SU-DHL-6 (cell line): ENCODE measurements at regions not wholly inside any gene's neighbourhood (a gene's known extent, or its start where the extent isn't known, plus 50 kb on each side); places are given as distances from the start of the nearest gene placed in this dataset.
A peak's percentile ranks its signal among the peaks of the same experiment; 100 is the strongest.
"Not testable (repeated sequence)": the region's sequence is repeated elsewhere in the genome, so short reads cannot be mapped to it uniquely, and the experiment has no call there.

Experiments
- H2AFZ ChIP-seq: fragments of 200-600 bp; sonication (generic); 2 replicates; pipeline ENCODE4 v1.6.1; 2014; ENCODE audit warnings: low read depth, mild to moderate bottlenecking, moderate library complexity, mixed read lengths, antibody characterized with exemption, low read length; ENCODE audit not compliant: severe bottlenecking
- H3F3A ChIP-seq: fragments of 200-600 bp; shearing (Covaris generic); 2 replicates; pipeline ENCODE4 v1.6.0; 2016; ENCODE audit warnings: antibody characterized with exemption, mild to moderate bottlenecking; ENCODE audit not compliant: insufficient read depth
- H3K27ac ChIP-seq: fragments of 200-600 bp; sonication (generic); 2 replicates; pipeline ENCODE4 v1.5.1; 2016; ENCODE audit warnings: low read depth, mild to moderate bottlenecking, low read length, moderate library complexity, mixed read lengths
- H3K27me3 ChIP-seq: fragments of 200-600 bp; sonication (generic), shearing (Covaris generic); 2 replicates; pipeline ENCODE4 v1.6.0; 2014; ENCODE audit warnings: mild to moderate bottlenecking, low read length
- H3K36me3 ChIP-seq: fragments of 200-600 bp; sonication (generic); 2 replicates; pipeline ENCODE4 v1.6.1; 2014; ENCODE audit warnings: mild to moderate bottlenecking, low read length, mixed read lengths
- H3K4me2 ChIP-seq: fragments of 300-600, 200-600 bp; shearing (Covaris generic), sonication (generic); 2 replicates; pipeline ENCODE4 v1.6.0; 2014; ENCODE audit warnings: low read length, low read depth, mild to moderate bottlenecking; ENCODE audit not compliant: poor library complexity, severe bottlenecking
- H3K4me3 ChIP-seq: fragments of 200-600 bp; sonication (generic); 2 replicates; pipeline ENCODE4 v1.5.1; 2014; ENCODE audit warnings: antibody characterized with exemption, low read length, mild to moderate bottlenecking, mixed read lengths; ENCODE audit not compliant: insufficient read depth, poor library complexity, severe bottlenecking
- H3K79me2 ChIP-seq: fragments of 200-600 bp; sonication (generic); 2 replicates; pipeline ENCODE4 v1.6.1; 2014; ENCODE audit warnings: mild to moderate bottlenecking, low read length, moderate library complexity; ENCODE audit not compliant: insufficient read depth
- H3K9ac ChIP-seq: fragments of 200-600 bp; sonication (generic); 2 replicates; pipeline ENCODE4 v1.7.0; 2014; ENCODE audit warnings: mild to moderate bottlenecking, low read length
- H3K9me2 ChIP-seq: fragments of 200-600 bp; sonication (generic); replicated peaks from 2 replicates; pipeline ENCODE4 v1.6.1; 2014; ENCODE audit warnings: low read length; ENCODE audit not compliant: insufficient read depth
- H3K9me3 ChIP-seq: fragments of 200-600 bp; sonication (generic); 2 replicates; pipeline ENCODE4 v1.6.1; 2014; ENCODE audit warnings: low read length, mixed read lengths; ENCODE audit not compliant: insufficient read depth
- H4K20me1 ChIP-seq: fragments of 200-600 bp; sonication (generic); 2 replicates; pipeline ENCODE4 v1.6.1; 2014; ENCODE audit warnings: low read depth, mild to moderate bottlenecking, antibody characterized with exemption, low read length, moderate library complexity, mixed read lengths
- EZH2phosphoT487 ChIP-seq: fragments of 200-600 bp; sonication (generic), shearing (Covaris generic); conservative IDR thresholded peaks from 2 replicates; pipeline ENCODE4 v1.6.1; 2018; ENCODE audit warnings: mild to moderate bottlenecking, antibody characterized with exemption, low read length, moderate library complexity, mixed read lengths
- TF ChIP-seq, protein P1 (sequence below): fragments of 200-600 bp; sonication (generic); IDR thresholded peaks from one replicate; pipeline ENCODE4 v1.5.1; 2017; ENCODE audit warnings: antibody characterized with exemption, mild to moderate bottlenecking, low read length, moderate library complexity; ENCODE audit not compliant: insufficient read depth, poor library complexity, severe bottlenecking

DNA sequence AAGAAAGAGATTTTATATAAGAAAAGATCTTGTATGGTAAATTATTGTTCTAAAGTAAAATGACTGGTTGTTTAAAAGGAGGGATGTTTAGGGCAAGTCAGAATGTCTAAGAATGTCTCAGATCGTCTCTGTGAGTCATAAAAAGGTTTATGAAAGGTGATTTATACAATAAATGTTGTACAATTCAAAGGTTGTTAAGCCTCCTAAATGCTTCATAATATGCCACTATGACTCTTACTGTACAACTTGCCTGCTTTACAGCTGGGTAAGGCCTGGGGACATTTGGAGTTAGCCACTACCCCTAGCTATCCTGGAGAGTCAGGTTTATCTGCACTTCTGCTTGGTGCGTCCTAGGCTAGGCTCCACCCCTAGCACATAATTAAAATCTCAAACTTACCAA, 927.4 kb downstream of the FSCB start:
- H3K9ac ChIP-seq = no peak overlapping the region
- H3K27me3 ChIP-seq = no peaks in the 10 kb centered on the region
- H3K79me2 ChIP-seq = no peaks in the 10 kb centered on the region
- H3K36me3 ChIP-seq = 0 out of 2 replicates have a peak, but pooled peaks cover 2% of the 10 kb centered on the region
- no peaks in the 10 kb centered on the region for H3K9me2 ChIP-seq
- no peak for TF ChIP-seq EZH2phosphoT487
- TF ChIP-seq, protein P1, sequence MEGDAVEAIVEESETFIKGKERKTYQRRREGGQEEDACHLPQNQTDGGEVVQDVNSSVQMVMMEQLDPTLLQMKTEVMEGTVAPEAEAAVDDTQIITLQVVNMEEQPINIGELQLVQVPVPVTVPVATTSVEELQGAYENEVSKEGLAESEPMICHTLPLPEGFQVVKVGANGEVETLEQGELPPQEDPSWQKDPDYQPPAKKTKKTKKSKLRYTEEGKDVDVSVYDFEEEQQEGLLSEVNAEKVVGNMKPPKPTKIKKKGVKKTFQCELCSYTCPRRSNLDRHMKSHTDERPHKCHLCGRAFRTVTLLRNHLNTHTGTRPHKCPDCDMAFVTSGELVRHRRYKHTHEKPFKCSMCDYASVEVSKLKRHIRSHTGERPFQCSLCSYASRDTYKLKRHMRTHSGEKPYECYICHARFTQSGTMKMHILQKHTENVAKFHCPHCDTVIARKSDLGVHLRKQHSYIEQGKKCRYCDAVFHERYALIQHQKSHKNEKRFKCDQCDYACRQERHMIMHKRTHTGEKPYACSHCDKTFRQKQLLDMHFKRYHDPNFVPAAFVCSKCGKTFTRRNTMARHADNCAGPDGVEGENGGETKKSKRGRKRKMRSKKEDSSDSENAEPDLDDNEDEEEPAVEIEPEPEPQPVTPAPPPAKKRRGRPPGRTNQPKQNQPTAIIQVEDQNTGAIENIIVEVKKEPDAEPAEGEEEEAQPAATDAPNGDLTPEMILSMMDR = no peak
- no peak overlapping the region for H3K27ac ChIP-seq
- H3K4me3 ChIP-seq = no peak overlapping the region
- no peaks in the 10 kb centered on the region for H4K20me1 ChIP-seq
- no peak overlapping the region for H2AFZ ChIP-seq
- H3K4me2 ChIP-seq = no peak overlapping the region
- H3F3A ChIP-seq = no peaks in the 10 kb centered on the region
- H3K9me3 ChIP-seq = peaks cover 11% of the 10 kb centered on the region; the same call in 1 of the 2 replicates

DNA sequence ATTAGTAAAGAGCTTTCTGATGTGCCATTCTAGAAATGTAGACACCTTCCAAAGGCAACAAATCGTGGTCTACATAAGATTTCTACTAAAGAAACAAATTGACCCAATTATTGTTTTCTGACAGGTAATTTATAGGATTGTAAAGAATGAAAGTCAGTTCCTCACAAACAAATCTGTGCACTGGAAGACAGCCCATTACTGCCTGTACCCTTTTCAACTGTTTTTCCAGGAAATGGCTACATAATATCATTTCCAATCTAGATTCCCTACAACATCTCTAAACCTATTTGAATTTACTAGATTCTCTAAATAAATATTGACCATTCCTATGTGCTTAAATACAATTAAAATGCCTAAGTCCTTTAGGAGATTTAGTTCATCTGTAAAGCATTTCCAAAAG, 939.1 kb downstream of the FSCB start:
- no peak overlapping the region for H3K9ac ChIP-seq
- H3K79me2 ChIP-seq = no peaks in the 10 kb centered on the region
- H4K20me1 ChIP-seq = no peaks in the 10 kb centered on the region
- H2AFZ ChIP-seq = peak overlapping the region; percentile 60
- H3K27ac ChIP-seq = no peak overlapping the region
- TF ChIP-seq, protein P1 = no peak
- TF ChIP-seq EZH2phosphoT487 = no peak
- H3F3A ChIP-seq = no peaks in the 10 kb centered on the region
- no peaks in the 10 kb centered on the region for H3K9me2 ChIP-seq
- H3K4me3 ChIP-seq = no peak overlapping the region
- H3K36me3 ChIP-seq = no peaks in the 10 kb centered on the region
- no peaks in the 10 kb centered on the region for H3K27me3 ChIP-seq
- H3K4me2 ChIP-seq = no peak overlapping the region
- H3K9me3 ChIP-seq = no peaks in the 10 kb centered on the region

DNA sequence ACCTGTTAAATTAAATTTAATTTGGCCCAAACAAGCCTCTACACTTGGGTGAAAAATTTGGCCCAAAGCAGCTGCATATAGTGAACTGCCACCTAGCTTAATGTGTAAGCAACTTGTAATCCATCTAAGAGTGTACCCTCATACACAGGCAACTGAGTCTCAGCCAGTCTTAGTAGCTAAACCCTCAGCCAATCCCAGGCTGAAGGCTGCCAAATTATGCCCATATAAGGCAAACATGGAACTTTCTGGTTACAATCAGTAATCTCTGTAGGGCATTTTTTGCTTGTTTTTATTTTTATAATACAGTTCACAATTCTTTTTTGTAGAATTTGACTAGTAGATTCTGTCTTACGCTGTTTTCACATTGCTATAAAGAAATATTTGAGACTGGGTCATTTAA, 958.7 kb downstream of the FSCB start:
- Histone ChIP-seq H4K20me1 (no peaks in the 10 kb centered on the region), H3F3A (no peaks in the 10 kb centered on the region), H3K4me2 (no peak overlapping the region), H2AFZ (peak overlapping the region; percentile 9), H3K4me3 (no peak overlapping the region), H3K9ac (no peak overlapping the region), H3K27me3 (no peaks in the 10 kb centered on the region), H3K36me3 (no peaks in the 10 kb centered on the region), H3K9me3 (no peaks in the 10 kb centered on the region), H3K9me2 (no peaks in the 10 kb centered on the region), H3K79me2 (no peaks in the 10 kb centered on the region), H3K27ac (no peak overlapping the region)
- no peak for TF ChIP-seq EZH2phosphoT487
- TF ChIP-seq, protein P1 = no peak

DNA sequence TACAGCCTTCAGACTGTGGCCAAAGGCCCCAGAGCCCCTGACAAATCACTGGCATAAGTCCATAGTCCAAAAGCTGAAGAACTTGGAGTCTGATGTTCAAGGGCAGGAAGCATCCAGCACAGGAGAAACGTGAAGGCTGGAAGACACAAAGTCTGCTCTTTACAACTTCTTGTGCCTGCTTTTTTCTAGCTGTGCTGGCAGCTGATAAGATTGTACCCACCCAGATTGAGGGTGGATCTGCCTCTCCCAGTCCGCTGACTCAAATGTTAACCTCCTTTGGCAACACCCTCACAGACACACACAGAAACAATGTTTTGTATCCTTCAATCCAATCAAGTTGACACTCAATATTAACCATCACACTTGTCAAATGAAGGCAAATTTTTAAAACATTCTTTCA, 959.5 kb downstream of the FSCB start:
- H3K4me2 ChIP-seq, H3K36me3 ChIP-seq, H3K9me2 ChIP-seq, H4K20me1 ChIP-seq, H3K27me3 ChIP-seq, H3K9ac ChIP-seq, H3F3A ChIP-seq, H3K27ac ChIP-seq, H3K79me2 ChIP-seq, H3K9me3 ChIP-seq, H3K4me3 ChIP-seq: not testable (repeated sequence)
- peak overlapping the region; percentile 39 for H2AFZ ChIP-seq
